ENCODE measurements at regions not wholly inside any gene's neighbourhood (a gene's known extent, or its start where the extent isn't known, plus 50 kb on each side); places are given as distances from the start of the nearest gene placed in this dataset.

- peaks cover 0 to 2% (median 0%) of the 10 kb centered on the region in 7 donors for H3K4me1 Mint-ChIP-seq
- intact Hi-C loops (cut with micrococcal nuclease) = no loop called here
- Histone ChIP-seq H3K4me3 (ENCODE audit: low read length) (no peak overlapping the region), H3K27me3 (ENCODE audit: control insufficient read depth in 2 of 2, insufficient read depth in 2 of 2, low read length in 2 of 2) (no peaks in the 10 kb centered on the region), H3K4me1 (ENCODE audit: control insufficient read depth in 2 of 2, insufficient read depth in 2 of 2, low read length in 2 of 2) (peaks cover 0 to under 1% of the 10 kb centered on the region in 2 donors), H3K9me3 (ENCODE audit: control insufficient read depth in 2 of 3, low read length in 3 of 3) (no peaks in the 10 kb centered on the region), H3K36me3 (ENCODE audit: control insufficient read depth in 2 of 3, insufficient read depth in 3 of 3, low read length in 3 of 3) (no peaks in the 10 kb centered on the region), H3K27ac (ENCODE audit: low read depth, low read length) (no peak overlapping the region)
- H3K27ac Mint-ChIP-seq = no peak overlapping the region
- peaks cover 0 to 5% (median 0%) of the 10 kb centered on the region in 11 donors for H3K9me3 Mint-ChIP-seq
- ChIA-PET POLR2A (no interaction called here), CTCF (no interaction called here)
- no peaks in the 10 kb centered on the region for H3K36me3 Mint-ChIP-seq
- H3K4me3 Mint-ChIP-seq = no peak overlapping the region
- peaks cover 0 to 39% (median 0%) of the 10 kb centered on the region in 5 donors for H3K27me3 Mint-ChIP-seq
- ATAC-seq = no peak
- DNase-seq = no peak
Measured at GRCh38 chr13:50326271-50326670, 311.0 kb downstream of the KCNRG start.

- Mint-ChIP-seq H3K27ac (no peak overlapping the region), H3K27me3 (peaks cover 0 to 39% (median 0%) of the 10 kb centered on the region in 5 donors), H3K4me3 (no peak overlapping the region), H3K9me3 (peaks cover 0 to 5% (median 0%) of the 10 kb centered on the region in 11 donors), H3K4me1 (peaks cover 0 to 2% (median 0%) of the 10 kb centered on the region in 7 donors), H3K36me3 (no peaks in the 10 kb centered on the region)
- Histone ChIP-seq H3K9me3 (ENCODE audit: control insufficient read depth in 2 of 3, low read length in 3 of 3) (no peaks in the 10 kb centered on the region), H3K27me3 (ENCODE audit: control insufficient read depth in 2 of 2, insufficient read depth in 2 of 2, low read length in 2 of 2) (no peaks in the 10 kb centered on the region), H3K4me3 (ENCODE audit: low read length) (no peak overlapping the region), H3K36me3 (ENCODE audit: control insufficient read depth in 2 of 3, insufficient read depth in 3 of 3, low read length in 3 of 3) (no peaks in the 10 kb centered on the region), H3K27ac (ENCODE audit: low read depth, low read length) (no peak overlapping the region), H3K4me1 (ENCODE audit: control insufficient read depth in 2 of 2, insufficient read depth in 2 of 2, low read length in 2 of 2) (no peaks in the 10 kb centered on the region)
- ChIA-PET POLR2A (no interaction called here), CTCF (no interaction called here)
- ATAC-seq = no peak
- no peak for DNase-seq
- intact Hi-C loops (cut with micrococcal nuclease) = no loop called here
Measured at GRCh38 chr13:50326811-50327210, 311.6 kb downstream of the KCNRG start.

GRCh38 chr13:50334115-50334778 is 319.0 kb downstream of the KCNRG start:
- no peak overlapping the region for H3K27ac ChIP-seq (ENCODE audit: low read depth, low read length)
- no peaks in the 10 kb centered on the region for H3K27me3 ChIP-seq (ENCODE audit: control insufficient read depth in 2 of 2, insufficient read depth in 2 of 2, low read length in 2 of 2)
- no peak overlapping the region for H3K4me3 ChIP-seq (ENCODE audit: low read length)
- Mint-ChIP-seq H3K9me3 (no peaks in the 10 kb centered on the region), H3K27ac (no peak overlapping the region), H3K36me3 (no peaks in the 10 kb centered on the region), H3K27me3 (peaks cover 0 to 12% (median 0%) of the 10 kb centered on the region in 5 donors), H3K4me1 (peaks cover 0 to 3% (median 0%) of the 10 kb centered on the region in 7 donors), H3K4me3 (no peak overlapping the region)
- no peaks in the 10 kb centered on the region for H3K4me1 ChIP-seq (ENCODE audit: control insufficient read depth in 2 of 2, insufficient read depth in 2 of 2, low read length in 2 of 2)
- CTCF ChIA-PET = interaction anchor here (0.6 kb wide), 1 partner anchor 8 kb away, joined by 3 read pairs; no protein-coding TSS in a partner anchor
- POLR2A ChIA-PET = no interaction called here
- no peaks in the 10 kb centered on the region for H3K9me3 ChIP-seq (ENCODE audit: control insufficient read depth in 2 of 3, low read length in 3 of 3)
- DNase-seq = no peak
- intact Hi-C loops (cut with micrococcal nuclease) = no loop called here
- ATAC-seq = peak; percentile 65
- H3K36me3 ChIP-seq (ENCODE audit: control insufficient read depth in 2 of 3, insufficient read depth in 3 of 3, low read length in 3 of 3) = no peaks in the 10 kb centered on the region

- CTCF ChIA-PET = no interaction called here
- Histone ChIP-seq H3K9me3 (ENCODE audit: control insufficient read depth in 2 of 3, low read length in 3 of 3) (no peaks in the 10 kb centered on the region), H3K27ac (ENCODE audit: low read depth, low read length) (no peak overlapping the region), H3K4me1 (ENCODE audit: control insufficient read depth in 2 of 2, insufficient read depth in 2 of 2, low read length in 2 of 2) (no peaks in the 10 kb centered on the region), H3K27me3 (ENCODE audit: control insufficient read depth in 2 of 2, insufficient read depth in 2 of 2, low read length in 2 of 2) (no peaks in the 10 kb centered on the region), H3K4me3 (ENCODE audit: low read length) (no peak overlapping the region), H3K36me3 (ENCODE audit: control insufficient read depth in 2 of 3, insufficient read depth in 3 of 3, low read length in 3 of 3) (no peaks in the 10 kb centered on the region)
- Mint-ChIP-seq H3K27ac (peak overlapping the region in 1 of 9 donors; percentile 20), H3K27me3 (peaks cover 0 to 15% (median 0%) of the 10 kb centered on the region in 5 donors), H3K4me1 (peaks cover 0 to 4% (median 0%) of the 10 kb centered on the region in 7 donors), H3K36me3 (no peaks in the 10 kb centered on the region), H3K4me3 (no peak overlapping the region), H3K9me3 (no peaks in the 10 kb centered on the region)
- POLR2A ChIA-PET = no interaction called here
- no peak for ATAC-seq
- intact Hi-C loops (cut with micrococcal nuclease) = no loop called here
- no peak for DNase-seq
Measured at GRCh38 chr13:50334944-50335343, 319.7 kb downstream of the KCNRG start.

- Histone ChIP-seq H3K4me1 (ENCODE audit: control insufficient read depth in 2 of 2, insufficient read depth in 2 of 2, low read length in 2 of 2) (no peaks in the 10 kb centered on the region), H3K4me3 (ENCODE audit: low read length) (no peak overlapping the region), H3K27ac (ENCODE audit: low read depth, low read length) (no peak overlapping the region), H3K9me3 (ENCODE audit: control insufficient read depth in 2 of 3, low read length in 3 of 3) (no peaks in the 10 kb centered on the region), H3K36me3 (ENCODE audit: control insufficient read depth in 2 of 3, insufficient read depth in 3 of 3, low read length in 3 of 3) (no peaks in the 10 kb centered on the region), H3K27me3 (ENCODE audit: control insufficient read depth in 2 of 2, insufficient read depth in 2 of 2, low read length in 2 of 2) (no peaks in the 10 kb centered on the region)
- Mint-ChIP-seq H3K9me3 (peaks cover 0 to 11% (median 5%) of the 10 kb centered on the region in 11 donors), H3K27me3 (peaks cover 0 to 34% (median 0%) of the 10 kb centered on the region in 5 donors), H3K4me1 (peaks cover 0 to 3% (median 0%) of the 10 kb centered on the region in 7 donors), H3K36me3 (peaks cover 0 to 7% (median 0%) of the 10 kb centered on the region in 5 donors), H3K27ac (no peak overlapping the region), H3K4me3 (no peak overlapping the region)
- ATAC-seq = no peak
- CTCF ChIA-PET = no interaction called here
- intact Hi-C loops (cut with micrococcal nuclease) = no loop called here
- POLR2A ChIA-PET = no interaction called here
- no peak for DNase-seq
Measured at GRCh38 chr13:50339271-50339670, 324.0 kb downstream of the KCNRG start.

- ATAC-seq (no peak), DNase-seq (no peak)
- no peaks in the 10 kb centered on the region for H3K9me3 ChIP-seq (ENCODE audit: control insufficient read depth in 2 of 3, low read length in 3 of 3)
- peaks cover 0 to 36% (median 0%) of the 10 kb centered on the region in 5 donors for H3K27me3 Mint-ChIP-seq
- no peak overlapping the region for H3K27ac Mint-ChIP-seq
- H3K4me1 ChIP-seq (ENCODE audit: control insufficient read depth in 2 of 2, insufficient read depth in 2 of 2, low read length in 2 of 2) = peaks cover 0 to 7% of the 10 kb centered on the region in 2 donors
- no peak overlapping the region for H3K4me3 ChIP-seq (ENCODE audit: low read length)
- no peaks in the 10 kb centered on the region for H3K36me3 ChIP-seq (ENCODE audit: control insufficient read depth in 2 of 3, insufficient read depth in 3 of 3, low read length in 3 of 3)
- intact Hi-C loops (cut with micrococcal nuclease) = no loop called here
- peaks cover 0 to 7% (median 0%) of the 10 kb centered on the region in 5 donors for H3K36me3 Mint-ChIP-seq
- peaks cover 0 to 6% (median 3%) of the 10 kb centered on the region in 7 donors for H3K4me1 Mint-ChIP-seq
- ChIA-PET POLR2A (no interaction called here), CTCF (no interaction called here)
- H3K9me3 Mint-ChIP-seq = peaks cover 0 to 11% (median 5%) of the 10 kb centered on the region in 11 donors
- H3K27ac ChIP-seq (ENCODE audit: low read depth, low read length) = no peak overlapping the region
- no peaks in the 10 kb centered on the region for H3K27me3 ChIP-seq (ENCODE audit: control insufficient read depth in 2 of 2, insufficient read depth in 2 of 2, low read length in 2 of 2)
- H3K4me3 Mint-ChIP-seq = no peak overlapping the region
Measured at GRCh38 chr13:50340146-50340545, 324.9 kb downstream of the KCNRG start.

Measured in naive thymus-derived CD4-positive, alpha-beta T cell (primary cell).